Muscle of arm (tissue), 1 donor: ENCODE measurements at regions not wholly inside any gene's neighbourhood (a gene's known extent, or its start where the extent isn't known, plus 50 kb on each side); places are given as distances from the start of the nearest gene placed in this dataset.
A peak's percentile ranks its signal among the peaks of the same experiment; 100 is the strongest.
"Not testable (repeated sequence)": the region's sequence is repeated elsewhere in the genome, so short reads cannot be mapped to it uniquely, and the experiment has no call there.

Experiments used
- DNase-seq: peaks from one replicate; pipeline ENCODE4 v3.0.0-alpha.2; 2013

DNA sequence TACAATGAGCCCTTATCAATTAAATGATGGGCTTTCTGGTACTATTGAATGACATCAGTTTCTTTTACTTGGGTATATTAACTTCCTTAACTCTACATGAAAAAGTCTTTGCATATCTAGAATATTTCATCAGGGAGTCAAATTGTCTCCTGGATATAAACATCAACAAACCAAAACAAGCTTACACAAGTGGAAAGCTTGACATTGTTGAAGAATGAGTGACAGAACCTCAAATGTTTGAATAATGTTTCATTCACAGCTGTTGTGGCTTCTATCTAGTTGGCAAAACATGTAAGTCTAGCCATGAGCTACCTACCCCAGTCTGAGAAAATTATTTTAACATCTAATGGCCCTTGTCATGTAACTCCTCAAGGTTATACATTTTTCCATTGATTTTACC is 604.8 kb upstream of the ADAMTS5 start:
- no peak for DNase-seq

GRCh38 chr21:27570306-27570868 is 603.5 kb upstream of the ADAMTS5 start:
- DNase-seq: peak; percentile 92

GRCh38 chr21:27569831-27570230 is 602.9 kb upstream of the ADAMTS5 start:
- DNase-seq: no peak

DNA sequence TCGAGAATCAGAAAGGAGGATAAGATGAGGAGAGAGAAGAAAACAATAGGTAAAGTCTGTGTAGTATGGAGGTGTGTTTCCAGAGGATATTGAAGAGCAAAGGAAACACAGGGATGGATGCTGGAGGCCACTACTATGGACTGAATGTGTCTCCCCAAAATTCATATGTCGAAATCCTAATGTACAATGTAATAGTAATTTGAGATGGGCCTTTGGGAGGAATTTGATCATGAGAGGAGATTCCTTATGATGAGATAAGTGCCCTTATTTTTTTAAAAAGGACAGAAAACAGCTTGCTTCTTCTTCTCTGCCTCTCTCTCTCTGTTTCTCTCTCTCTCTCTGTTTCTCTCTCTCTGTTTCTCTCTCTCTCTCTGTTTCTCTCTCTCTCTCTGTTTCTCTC is 602.2 kb upstream of the ADAMTS5 start:
- no peak for DNase-seq

- no peak for DNase-seq
Measured at GRCh38 chr21:27567381-27567780, 600.5 kb upstream of the ADAMTS5 start.

GRCh38 chr21:27566521-27566920 is 599.6 kb upstream of the ADAMTS5 start:
- no peak for DNase-seq

DNA sequence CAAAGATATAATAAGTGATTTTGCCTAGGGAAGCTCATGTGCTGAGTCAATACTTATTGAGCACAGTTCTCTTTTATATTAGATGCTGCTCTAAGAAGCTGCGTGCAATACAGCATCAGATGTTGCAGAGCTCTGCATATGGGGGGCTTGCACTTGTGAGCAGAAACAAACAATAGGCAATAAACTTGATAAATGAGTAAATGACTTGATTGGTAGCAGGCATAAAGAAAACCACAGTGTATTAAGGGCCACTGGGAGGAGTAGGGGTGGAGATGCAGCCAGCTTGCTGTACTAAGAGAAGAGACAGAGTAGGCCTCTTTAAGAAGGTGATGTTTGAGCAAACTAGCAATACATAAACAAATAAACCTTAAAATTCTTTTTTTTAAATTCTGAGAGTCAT is 598.5 kb upstream of the ADAMTS5 start:
- no peak for DNase-seq

DNA sequence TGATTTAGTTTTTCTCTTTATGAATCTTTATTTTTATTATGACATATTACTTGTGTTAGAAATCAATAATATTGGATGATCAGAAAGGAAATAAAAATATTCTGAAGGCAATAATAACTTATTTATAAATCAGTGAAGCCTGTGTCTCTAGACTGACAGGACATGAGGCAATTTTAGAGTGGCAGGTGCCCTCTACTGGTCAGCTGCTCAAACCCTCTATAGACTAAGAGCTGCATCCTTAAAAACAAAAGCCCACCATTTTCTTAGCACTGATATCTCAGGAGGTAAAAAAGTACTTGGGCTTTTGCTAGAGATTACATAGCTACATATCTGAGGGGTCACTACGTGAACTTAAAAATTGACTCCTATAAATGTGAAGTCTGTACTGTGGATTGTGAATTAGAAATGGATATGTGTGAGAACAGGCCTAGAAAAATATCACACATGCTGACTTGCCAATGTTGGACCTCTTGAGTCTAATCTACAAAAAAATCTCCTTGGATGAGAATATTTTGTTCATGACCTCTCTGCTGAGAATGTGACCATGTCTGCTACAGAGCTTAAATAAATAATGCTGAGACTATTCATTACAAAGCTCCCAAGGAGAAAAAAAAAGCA is 597.9 kb upstream of the ADAMTS5 start:
- DNase-seq: no peak

DNA sequence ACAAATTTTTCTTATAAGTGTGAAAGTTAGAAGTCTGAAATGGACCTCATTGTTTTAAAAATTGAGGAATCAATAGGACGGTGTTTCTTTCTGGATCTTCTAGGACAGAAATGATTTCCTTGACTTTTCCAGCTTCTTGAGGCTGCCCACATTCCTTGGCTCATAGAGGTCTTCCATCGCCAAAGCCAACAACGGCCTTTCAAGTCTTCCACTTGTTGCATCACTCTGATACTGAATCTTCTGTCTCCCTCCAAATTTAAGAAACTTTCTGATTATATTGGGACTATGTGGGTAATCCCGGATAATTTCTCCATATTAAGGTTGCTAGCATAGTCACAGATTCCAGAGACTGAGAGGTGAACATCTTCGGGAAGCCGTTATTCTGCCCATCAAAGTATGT is 595.4 kb upstream of the ADAMTS5 start:
- no peak for DNase-seq

GRCh38 chr21:27561116-27561515 is 594.2 kb upstream of the ADAMTS5 start:
- DNase-seq: no peak

DNA sequence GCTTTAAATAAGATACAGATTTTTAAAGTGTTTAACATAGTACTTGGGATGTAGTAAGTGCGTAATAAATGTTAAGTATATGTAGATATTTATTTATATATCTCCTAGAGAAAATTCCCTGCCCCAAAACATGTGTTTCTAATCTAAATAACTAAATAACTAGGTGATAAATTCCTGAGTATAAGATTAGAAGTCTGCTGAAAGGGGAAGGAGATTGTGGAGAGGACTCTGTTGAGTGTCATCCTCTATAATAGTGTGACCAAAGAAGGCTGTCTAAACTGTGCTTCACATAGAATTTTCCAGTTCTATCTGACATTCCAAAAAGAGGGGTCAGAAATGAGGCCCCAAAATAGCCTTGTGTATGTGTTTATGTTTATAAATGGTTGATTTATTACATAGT is 590.5 kb upstream of the ADAMTS5 start:
- DNase-seq: no peak

DNA sequence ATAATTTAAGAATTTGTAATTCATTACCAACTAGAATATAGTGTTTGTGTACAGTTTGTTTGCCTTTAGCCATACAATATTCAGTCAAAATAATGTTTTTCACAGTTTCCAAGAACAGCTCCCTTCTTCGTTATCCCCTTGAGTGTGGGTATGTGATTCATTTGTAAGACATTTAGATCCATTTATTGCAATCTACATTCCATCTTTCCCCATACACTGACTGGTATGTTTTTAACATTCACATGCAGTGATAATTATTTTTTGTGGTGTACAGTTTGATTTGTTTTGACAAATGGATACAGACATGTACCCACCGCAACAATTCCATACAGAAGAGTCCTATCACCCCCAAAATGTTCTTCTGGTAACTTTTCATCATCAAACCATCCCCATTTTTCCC is 589.1 kb upstream of the ADAMTS5 start:
- no peak for DNase-seq

DNA sequence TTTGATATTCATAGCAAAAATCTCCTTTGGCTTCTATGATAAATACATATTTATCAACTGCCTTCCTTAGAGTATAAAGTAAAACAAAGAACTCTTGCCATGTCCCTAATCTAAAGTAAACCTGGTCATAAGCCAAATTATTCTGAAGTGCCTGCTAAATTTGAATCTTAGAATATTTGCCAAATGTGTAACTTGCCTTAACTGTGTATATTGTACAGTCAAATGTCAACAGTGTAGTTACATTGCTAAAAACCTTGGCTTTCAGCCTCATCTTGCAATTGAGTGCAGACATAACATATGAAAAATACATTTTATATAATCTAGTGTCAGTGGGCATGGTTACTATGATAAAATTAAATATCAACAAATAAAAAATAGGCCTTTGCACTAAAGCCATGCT is 583.4 kb upstream of the ADAMTS5 start:
- no peak for DNase-seq

DNA sequence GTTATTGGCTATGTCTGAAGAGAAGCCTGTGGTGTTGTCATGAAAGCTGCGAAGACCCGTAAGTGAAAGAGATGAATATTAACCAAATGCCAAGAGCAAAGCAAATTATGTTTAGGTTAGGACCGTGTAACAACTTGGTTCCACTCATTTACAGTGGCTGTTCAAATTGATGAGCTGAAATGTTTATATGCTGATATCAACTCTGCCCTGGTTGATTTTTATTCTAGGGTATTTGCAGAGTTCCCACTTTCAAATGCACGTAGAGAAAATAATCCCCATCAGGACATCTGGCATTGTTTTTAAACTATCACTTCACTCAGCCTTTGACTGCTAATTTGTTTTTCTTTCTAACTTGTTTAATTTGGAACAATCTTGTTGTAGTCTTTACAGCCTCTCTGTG is 581.6 kb upstream of the ADAMTS5 start:
- no peak for DNase-seq

- no peak for DNase-seq
Measured at GRCh38 chr21:27545754-27546349, 579.0 kb upstream of the ADAMTS5 start.

GRCh38 chr21:27542126-27542525 is 575.2 kb upstream of the ADAMTS5 start:
- not testable (repeated sequence) for DNase-seq

DNA sequence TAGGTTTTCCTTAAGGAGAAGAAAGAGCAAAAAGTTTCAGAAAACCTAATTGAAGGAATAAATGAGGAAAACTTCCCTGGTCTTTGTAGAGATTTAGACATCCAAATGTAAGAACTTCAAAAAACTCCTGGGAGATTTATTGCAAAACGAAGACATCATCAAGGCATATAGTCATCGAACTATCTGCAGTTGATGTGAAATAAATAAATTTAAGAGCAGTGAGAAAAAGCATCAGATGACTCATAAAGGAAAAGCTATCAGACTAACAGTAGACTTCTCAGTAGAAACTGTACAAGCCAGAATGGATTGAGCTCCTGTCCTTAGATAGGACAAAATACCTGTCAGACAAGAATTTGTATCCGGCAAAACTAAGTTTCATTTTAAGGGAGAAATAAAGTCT is 569.4 kb upstream of the ADAMTS5 start:
- no peak for DNase-seq

- no peak for DNase-seq
Measured at GRCh38 chr21:27535188-27535587, 568.3 kb upstream of the ADAMTS5 start.

DNA sequence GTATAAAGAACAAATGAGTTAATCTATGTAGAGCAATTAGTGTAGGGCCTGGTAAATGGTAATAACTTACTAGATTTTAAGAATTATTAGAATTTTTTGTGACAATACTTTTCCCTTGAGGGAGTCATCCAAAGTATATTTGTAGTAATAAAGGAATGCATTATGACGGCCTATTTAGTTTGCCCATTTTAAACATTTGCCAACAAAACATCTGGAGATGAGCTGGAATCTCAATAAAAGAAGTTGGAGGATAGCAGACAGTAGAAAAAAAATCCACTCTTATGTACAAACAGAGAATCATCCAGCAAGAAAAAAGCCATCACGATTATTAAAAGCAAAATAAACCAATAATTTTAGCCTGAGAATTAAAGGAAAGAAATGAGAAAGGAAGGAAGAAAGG is 567.3 kb upstream of the ADAMTS5 start:
- no peak for DNase-seq

- DNase-seq: peak; percentile 59
Measured at GRCh38 chr21:27532076-27532475, 565.2 kb upstream of the ADAMTS5 start.

DNA sequence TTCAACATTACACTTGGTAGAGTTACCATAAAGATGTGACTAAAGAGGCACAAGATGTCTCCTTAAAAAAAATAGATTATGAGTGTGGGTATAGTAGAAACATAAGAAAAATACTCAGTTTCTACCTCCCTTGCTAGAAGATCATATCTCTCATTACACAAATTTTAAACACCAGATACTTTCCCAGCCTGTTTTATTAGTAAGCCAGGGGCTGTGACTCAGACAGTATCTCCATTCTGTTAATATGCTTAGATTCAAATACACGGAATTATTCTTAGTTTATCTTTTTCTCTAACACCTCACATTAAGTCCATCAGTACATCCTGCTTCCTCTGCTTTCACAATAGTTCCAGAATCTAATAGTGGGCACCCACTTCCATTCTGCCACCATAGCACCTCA is 561.8 kb upstream of the ADAMTS5 start:
- no peak for DNase-seq

- DNase-seq: no peak
Measured at GRCh38 chr21:27526451-27526850, 559.6 kb upstream of the ADAMTS5 start.

DNA sequence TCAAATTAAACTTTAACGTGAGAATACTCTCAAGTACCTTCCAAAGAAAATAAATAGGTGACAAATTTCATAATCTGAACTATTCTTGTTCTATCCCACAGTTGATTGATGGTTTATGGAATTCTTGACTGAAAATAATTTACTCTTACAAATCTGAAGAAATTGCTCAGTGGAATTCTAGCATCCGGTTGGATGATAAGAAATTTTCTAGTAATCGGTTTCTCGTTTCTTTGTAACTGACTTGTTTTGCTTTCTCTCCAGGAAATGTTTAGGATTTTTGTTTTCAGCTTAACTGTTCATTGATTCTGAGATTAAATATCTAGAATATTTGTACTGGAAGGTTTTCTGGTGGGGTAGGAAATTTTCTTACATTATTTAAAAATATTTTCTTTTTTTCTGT is 558.9 kb upstream of the ADAMTS5 start:
- no peak for DNase-seq

- DNase-seq: no peak
Measured at GRCh38 chr21:27519361-27519760, 552.5 kb upstream of the ADAMTS5 start.
